ENCODE measurements at regions not wholly inside any gene's neighbourhood (a gene's known extent, or its start where the extent isn't known, plus 50 kb on each side); places are given as distances from the start of the nearest gene placed in this dataset.
"Not testable (repeated sequence)": the region's sequence is repeated elsewhere in the genome, so short reads cannot be mapped to it uniquely, and the experiment has no call there.

DNA sequence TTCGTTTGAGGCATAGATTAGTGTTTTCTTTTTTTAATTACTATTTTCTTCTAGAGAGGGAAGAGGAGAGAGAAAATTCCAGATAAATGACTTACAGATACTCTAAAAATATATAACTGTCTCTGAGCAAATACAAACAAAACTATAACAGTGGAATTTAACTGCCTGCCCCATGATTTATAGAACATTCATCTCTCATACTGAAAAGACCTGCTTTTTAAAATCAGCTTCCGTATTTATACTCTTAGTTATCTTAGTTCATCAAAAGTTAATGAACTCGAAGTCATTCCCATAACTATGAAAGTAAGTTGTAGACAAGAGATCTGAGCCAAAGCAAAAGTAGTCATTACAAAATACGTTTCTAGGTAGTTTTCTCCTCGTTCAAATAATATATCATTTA, 123.8 kb upstream of the DMRT1 start:
- DNase-seq (ENCODE audit: low spot score) = no peak
- no peak for TF ChIP-seq CTCF (IDR thresholded peaks at IDR 0.05; ENCODE audit: extremely low read depth, insufficient read depth, missing control alignments)
- in situ Hi-C loops (cut with MboI; ENCODE audit: low pct_unique_long_range_greater_than_20kb, low sequenced_read_pairs, unreplicated experiment) = no loop called here

GRCh38 chr9:720239-720881, 121.1 kb upstream of the DMRT1 start:
- in situ Hi-C loops (cut with MboI; ENCODE audit: low pct_unique_long_range_greater_than_20kb, low sequenced_read_pairs, unreplicated experiment) = no loop called here
- no peak for TF ChIP-seq CTCF (IDR thresholded peaks at IDR 0.05; ENCODE audit: extremely low read depth, insufficient read depth, missing control alignments)
- DNase-seq (ENCODE audit: low spot score) = no peak

- TF ChIP-seq CTCF (IDR thresholded peaks at IDR 0.05; ENCODE audit: extremely low read depth, insufficient read depth, missing control alignments) = no peak
- DNase-seq (ENCODE audit: low spot score) = no peak
- in situ Hi-C loops (cut with MboI; ENCODE audit: low pct_unique_long_range_greater_than_20kb, low sequenced_read_pairs, unreplicated experiment) = no loop called here
These were observed 119.0 kb upstream of the DMRT1 start for GRCh38 chr9:722388-722980.

DNA sequence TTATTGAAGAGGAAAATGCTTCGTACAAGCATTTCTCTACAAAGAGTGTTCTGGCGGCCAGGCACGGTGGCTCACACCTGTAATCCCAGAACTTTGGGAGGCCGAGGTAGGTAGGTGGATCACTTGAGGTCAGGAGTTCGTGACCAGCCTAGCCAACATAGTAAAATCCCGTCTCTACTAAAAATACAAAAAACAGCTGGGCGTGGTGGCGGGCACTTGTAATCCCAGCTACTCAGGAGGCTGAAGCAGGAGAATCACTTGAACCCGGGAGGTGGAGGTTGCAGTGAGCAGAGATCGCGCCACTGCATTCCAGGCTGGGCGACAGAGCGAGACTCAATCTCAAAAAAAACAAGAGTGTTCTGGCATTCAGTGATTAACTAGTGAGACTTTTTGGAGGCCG, 117.0 kb upstream of the DMRT1 start:
- DNase-seq (ENCODE audit: low spot score); in situ Hi-C loops (cut with MboI; ENCODE audit: low pct_unique_long_range_greater_than_20kb, low sequenced_read_pairs, unreplicated experiment): not testable (repeated sequence)

DNA sequence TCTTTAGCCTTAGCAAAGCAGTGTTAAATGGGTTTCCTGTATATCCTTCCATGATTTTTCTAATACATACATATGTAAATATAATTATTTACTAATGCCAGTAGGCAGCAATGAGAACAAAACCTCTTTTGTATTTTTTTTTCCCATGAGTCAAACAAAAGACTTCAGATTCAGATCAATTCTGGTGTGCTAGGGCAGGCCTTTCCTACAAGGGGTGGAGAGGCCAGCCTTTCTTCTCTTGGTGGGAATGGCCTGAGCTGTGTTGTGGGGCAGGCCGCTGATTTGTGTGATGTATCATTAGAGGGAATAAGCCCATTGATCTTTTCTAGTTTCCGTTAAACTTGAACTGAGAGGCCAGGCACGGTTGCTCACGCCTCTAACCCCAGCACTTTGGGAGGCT, 115.5 kb upstream of the DMRT1 start:
- no peak for TF ChIP-seq CTCF (IDR thresholded peaks at IDR 0.05; ENCODE audit: extremely low read depth, insufficient read depth, missing control alignments)
- DNase-seq (ENCODE audit: low spot score) = no peak
- in situ Hi-C loops (cut with MboI; ENCODE audit: low pct_unique_long_range_greater_than_20kb, low sequenced_read_pairs, unreplicated experiment) = no loop called here

- in situ Hi-C loops (cut with MboI; ENCODE audit: low pct_unique_long_range_greater_than_20kb, low sequenced_read_pairs, unreplicated experiment) = no loop called here
- DNase-seq (ENCODE audit: low spot score) = no peak
- no peak for TF ChIP-seq CTCF (IDR thresholded peaks at IDR 0.05; ENCODE audit: extremely low read depth, insufficient read depth, missing control alignments)
These were observed 113.7 kb upstream of the DMRT1 start for GRCh38 chr9:727767-728166.

GRCh38 chr9:728535-728934, 113.0 kb upstream of the DMRT1 start:
- in situ Hi-C loops (cut with MboI; ENCODE audit: low pct_unique_long_range_greater_than_20kb, low sequenced_read_pairs, unreplicated experiment) = no loop called here
- no peak for DNase-seq (ENCODE audit: low spot score)
- TF ChIP-seq CTCF (IDR thresholded peaks at IDR 0.05; ENCODE audit: extremely low read depth, insufficient read depth, missing control alignments) = no peak
